ENCODE measurements at regions not wholly inside any gene's neighbourhood (a gene's known extent, or its start where the extent isn't known, plus 50 kb on each side); places are given as distances from the start of the nearest gene placed in this dataset.

DNA sequence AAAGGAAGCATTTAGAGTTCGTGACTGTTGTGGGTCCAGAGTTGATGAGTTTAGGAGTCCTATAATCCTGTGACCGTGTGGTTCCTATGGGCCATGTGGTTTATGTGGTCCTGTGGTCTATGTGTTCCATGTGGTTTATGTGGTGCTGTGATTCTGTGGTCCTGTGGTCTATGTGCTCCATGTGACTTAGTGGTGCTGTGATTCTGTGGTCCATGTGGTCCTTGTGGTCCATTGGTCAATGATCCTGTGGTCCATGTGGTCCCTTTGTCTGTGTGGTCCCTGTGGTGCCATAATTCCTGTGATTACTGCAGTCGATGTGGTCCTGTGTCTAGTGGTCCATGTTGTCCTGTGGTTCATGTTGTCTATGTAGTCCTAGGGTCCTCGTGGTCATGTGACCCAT lies 167.3 kb downstream of the TMEM18 start:
- no peak for DNase-seq

DNA sequence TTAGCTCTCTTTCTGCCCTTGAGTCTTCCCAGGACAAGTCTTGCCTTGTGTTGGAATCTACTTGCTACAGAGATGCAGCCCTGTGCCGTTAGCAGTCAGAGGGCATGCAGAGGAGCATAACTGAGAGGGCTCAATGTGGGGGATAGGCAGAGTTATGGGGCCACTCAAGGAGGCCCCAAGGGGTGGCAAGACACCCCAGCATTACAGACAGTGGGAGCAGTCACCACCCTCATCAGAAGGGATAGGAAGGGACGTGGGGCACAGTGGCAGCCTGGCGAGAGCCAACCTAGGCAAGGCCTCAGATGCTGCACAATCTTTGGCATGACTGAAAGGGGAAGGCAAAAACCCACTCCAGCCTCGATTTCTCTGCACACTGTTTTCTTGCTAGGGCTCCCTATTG lies 169.1 kb downstream of the TMEM18 start:
- no peak for DNase-seq

DNA sequence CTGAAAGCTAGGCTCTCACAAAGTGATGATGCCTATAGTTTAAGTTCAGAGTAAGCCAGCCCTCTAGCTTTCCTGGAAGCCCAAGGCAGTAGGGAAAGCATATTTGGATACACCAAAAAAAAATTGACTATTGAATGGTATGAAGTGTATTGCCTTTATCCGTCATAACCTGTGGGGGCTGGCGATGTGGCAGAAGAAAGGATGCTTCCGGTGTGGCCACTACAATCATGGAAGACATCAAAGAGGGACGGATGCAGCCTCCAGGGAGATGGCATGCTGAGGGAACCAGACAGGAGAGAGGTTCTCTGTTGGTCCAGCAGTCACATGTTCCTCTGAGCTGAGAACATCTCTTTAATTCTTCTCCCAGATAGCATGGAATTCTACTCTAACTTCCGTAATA lies 170.3 kb downstream of the TMEM18 start:
- no peak for DNase-seq

DNA sequence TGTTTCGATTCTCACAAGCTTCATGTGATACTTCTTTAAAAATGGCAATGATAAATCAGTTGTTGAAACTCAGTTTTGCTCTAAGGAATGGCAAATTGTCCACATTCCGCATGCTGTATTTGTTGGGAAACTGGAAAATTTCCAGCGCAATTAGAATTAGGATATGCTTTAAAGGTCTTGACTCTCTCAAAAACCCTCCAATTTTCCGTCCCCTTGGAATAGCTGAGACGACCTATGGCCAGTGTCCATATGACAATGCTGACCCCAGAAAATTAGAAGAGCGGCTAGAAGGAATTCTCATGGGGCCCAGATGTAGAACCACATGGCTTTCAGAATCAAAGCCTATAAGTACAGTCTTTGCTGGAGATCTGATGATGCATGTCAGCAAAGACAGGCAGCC lies 170.8 kb downstream of the TMEM18 start:
- DNase-seq: no peak

DNA sequence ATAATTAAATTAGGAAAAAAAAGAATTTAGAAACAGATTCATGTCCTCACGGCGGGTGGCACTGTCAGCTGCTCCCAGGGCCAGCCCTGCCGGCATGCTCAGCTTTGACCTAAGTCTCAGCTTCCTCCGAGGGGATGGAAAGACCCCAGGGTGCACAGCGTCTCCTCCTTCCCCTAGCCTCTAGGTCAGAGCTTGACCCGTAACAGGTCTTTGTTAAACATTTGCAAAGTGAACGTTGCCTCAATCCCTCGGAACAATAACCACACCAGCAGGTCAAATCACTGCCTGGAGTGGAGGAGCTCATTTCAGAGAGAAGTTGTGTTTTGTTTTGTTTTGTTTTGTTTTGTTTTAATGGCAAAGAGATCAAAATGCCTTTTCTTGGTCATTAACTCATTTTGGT lies 171.3 kb downstream of the TMEM18 start:
- DNase-seq: no peak

DNA sequence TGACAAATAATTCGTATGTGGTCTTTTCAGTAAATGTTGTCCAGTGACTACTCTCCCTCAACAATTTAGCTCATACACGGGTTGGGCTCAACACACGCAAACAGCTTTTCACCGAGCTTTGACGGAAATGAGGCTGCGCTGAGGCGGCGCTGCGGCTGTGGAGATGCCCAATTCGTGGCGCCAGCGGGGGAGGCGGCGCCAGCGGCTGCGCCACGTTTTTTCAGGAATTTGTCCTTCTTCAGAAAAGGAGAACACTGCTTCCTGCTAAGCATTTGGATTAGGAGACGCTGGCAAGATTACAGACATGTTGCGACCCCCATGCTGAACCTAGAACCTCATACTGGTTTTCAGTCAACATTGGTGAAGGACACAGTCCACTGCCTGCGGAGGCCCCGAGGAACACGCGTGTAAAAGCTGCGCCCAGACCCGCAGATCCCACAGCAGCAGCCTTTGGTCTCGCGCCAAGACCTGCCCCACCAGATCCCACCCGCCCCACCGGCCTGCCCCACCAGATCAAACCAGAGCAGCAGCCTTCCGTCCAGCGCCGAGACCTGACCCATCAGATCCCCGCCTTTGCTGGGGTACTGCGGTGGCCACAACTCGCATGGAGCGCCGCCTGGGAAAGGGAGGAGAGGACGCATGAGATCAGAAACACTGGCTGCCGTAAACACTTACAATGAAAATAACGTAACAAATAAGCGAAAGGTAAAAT lies 173.8 kb downstream of the TMEM18 start:
- no peak for DNase-seq

DNA sequence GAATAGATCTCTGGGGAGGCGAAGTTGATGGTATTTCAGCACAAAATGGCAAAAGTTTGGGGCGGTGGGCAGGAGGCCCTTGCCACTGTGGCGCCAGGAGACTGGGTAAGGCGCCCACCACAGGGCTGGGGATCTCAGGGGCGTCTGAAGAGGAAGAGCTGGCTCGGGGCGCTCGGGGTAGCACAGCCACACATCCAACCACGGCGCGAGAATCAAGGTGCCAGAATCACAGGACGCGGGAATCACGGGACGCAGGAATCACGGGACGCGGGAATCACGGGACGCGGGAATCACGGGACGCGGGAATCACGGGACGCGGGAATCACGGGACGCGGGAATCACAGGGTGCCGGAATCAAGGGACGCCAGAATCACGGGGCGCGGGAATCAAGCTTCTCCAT lies 174.4 kb downstream of the TMEM18 start:
- no peak for DNase-seq

DNA sequence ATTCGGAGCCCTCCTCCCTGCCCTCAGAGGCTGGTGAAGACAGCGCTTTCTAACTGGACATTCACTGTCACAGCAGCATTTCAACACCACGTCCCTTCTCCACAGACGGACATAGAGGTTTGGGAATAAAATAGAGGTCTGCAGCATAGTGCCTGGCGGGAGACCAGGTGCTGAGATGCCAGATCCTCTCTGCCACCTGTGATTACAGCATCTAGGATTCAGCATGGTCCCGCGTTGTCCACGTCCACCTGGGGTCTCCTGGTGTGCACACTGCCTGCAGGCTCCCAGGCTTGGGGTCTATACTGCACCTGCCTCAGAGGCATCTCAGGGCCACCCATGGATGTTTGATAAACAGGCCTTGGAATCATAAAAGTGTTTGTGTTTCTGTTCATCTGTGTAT lies 175.5 kb downstream of the TMEM18 start:
- no peak for DNase-seq

DNA sequence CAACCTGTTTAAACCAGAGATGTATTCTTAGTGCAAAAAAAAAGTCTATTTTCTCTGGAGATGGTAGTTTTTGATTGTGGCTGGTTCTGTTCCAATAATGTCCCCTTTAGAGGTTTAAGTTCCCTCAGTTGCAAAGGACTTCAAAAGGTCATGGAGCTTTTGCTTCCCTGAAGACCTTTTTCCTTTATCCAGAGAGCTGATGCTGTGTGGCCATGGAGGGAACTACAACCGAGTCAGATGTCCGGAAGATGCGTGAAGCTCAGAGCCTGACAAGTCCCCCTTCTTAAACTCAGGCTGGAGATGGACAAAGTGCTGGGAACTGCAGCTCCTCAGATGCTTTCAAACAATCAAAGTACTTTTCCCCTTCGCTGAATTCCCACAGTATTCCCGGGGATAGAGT lies 176.1 kb downstream of the TMEM18 start:
- DNase-seq: no peak

DNA sequence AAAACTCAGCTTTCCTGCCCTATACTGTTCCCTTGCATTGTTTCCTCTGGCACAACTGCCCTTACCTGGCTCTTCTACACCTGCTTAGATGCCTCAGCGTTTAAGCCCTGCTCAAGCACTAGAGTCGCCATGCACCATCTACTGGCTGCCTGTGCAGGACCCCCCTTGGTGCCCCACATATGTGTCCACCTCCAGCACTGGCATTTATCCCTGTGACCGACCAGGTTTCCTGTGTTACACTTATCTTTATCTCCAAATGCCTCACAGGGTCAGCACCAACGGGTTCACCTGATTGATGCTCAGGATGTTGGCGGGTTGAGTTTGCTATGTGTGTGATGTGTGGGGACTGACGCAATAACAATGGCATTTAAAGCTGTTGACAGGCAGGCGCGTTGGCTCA lies 177.5 kb downstream of the TMEM18 start:
- DNase-seq: no peak

DNA sequence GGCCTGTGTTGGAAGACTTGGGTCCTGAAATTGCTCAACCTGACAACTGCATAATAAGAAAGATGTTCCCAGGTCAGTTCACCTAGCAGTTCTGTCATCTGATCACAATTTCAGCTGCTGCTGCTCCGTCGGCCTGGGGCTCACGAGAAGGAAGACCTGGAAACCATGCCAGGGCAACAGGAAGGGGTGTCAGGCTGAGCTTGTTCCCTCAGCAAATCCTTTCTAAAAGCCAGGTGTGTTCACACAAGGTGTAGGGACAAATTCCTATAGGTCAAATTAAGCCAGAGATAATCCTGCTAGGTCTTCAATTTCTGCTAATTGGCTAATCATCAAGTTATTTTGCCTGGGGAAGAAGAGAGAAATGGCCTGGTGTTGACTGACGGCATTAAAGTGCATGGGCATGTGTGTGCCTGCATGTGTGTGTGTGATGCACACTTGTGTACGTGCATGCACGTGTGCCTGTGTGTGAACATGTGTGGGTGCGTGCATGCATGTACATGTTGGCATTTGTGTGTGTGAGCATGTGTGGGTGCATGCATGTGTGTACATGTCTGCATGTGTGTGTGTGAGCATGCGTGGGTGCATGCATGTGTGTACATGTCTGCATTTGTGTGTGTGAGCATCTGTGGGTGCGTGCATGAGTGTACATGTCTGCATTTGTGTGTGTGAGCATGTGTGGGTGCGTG lies 178.6 kb downstream of the TMEM18 start:
- no peak for DNase-seq

DNA sequence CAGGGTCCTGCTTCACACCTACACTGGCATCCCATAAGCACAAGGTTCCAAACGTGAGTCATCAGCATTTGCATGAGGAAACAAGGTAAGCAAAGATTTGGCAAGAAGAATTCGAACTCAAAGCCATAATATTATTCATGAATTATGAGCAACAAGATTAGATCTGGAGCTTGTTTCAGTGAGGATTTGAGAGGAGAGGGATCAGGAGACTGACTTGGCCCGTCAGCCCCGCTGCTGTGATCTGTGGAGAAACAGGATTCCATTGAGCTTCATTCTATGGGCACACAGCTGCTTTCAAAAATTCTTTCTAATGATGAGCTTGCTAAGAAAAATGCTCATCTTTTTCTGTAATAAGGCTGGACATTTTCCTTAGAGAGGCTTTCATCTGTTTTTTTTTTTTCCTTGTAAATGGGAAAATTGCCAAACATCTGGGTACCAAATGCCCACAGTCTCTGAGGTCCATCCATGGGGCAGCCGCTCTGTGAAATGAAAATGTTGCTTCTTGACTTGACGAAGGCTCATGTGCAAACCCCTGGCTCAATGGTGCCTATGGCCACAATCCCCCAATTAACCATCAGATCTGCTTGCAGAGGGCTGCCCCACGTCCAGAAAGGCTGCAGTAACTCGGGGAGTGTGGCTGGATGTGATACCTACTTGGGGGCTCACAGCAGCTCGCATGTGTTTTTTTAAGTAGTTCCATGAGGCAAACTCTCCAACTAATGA lies 179.3 kb downstream of the TMEM18 start:
- no peak for DNase-seq

DNA sequence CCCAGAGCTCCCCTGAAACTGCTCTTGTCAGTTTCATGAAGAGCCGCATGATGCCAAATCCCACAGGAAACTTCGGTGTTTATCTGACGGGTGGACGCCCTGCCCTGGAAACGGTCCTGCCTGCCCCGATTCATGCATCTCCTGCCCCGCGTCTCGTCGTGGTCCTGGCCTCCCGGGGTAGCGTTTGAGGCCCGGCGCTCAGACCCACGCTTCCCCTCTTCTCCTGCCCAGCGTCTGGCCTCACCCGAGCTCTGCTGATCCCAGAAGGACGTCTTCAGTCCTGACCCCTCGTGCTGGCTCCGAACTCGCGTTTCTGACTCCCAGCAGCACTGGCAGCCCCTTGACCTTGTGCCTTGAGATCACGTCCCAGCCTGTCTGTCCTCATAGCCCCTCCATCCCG lies 180.5 kb downstream of the TMEM18 start:
- DNase-seq: no peak

DNA sequence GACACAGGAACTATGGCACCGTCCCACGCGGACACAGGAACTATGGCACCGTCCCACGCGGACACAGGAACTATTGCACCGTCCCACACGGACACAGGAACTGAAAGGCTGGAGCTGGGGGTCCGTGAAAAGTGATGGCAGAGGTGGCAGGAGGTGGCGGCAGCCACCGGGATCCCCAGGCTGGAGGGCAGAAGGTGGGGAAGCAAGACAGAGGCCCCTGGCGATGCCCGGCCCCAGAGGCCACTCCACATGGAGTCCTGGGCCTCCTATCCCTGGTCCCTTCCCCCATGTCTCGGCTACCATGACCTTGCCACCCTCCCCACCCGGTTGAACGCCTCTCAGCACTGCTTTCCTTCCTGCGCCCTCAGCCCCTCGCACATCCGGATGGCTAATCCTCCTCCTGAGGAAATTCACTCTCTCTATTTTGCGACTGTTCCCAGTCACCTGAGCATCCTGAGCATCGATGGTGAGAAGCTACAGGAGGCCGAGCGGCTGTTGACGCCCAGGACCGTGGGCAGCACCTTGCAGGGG lies 181.4 kb downstream of the TMEM18 start:
- DNase-seq: no peak

DNA sequence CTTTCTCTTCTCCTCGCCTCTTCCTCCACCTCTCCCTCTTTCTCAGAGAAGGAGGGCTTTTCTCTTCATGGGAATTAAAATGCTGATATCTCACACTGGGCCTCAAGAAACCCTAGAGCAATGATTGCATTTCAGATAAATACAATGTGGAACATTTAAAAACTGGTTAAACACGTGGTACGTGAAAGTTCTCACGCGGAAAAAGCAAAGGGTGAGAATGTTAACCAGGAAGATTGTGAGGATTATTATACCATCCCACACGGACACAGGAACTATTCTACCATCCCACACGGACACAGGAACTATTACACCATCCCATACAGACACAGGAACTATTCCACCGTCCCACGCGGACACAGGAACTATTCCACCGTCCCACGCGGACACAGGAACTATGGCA lies 182.4 kb downstream of the TMEM18 start:
- no peak for DNase-seq

DNA sequence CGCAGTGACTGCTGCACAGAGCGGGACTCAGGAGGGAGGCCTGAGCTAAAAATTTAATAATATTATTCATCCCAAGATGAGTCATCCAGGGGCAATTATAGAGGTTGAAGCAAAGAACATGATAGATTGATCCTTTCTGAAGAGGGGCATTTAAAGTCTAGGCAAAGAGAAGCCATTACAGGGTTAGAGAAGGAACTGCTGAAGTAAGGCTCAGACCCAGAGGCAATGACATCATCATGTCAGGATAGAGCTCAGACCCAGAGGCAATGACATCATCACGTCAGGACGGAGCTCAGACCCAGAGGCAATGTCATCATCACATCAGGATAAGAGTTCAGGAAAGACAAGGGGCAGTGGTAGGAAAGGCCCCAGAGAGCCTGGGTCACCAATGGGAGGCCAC lies 184.0 kb downstream of the TMEM18 start:
- no peak for DNase-seq

DNA sequence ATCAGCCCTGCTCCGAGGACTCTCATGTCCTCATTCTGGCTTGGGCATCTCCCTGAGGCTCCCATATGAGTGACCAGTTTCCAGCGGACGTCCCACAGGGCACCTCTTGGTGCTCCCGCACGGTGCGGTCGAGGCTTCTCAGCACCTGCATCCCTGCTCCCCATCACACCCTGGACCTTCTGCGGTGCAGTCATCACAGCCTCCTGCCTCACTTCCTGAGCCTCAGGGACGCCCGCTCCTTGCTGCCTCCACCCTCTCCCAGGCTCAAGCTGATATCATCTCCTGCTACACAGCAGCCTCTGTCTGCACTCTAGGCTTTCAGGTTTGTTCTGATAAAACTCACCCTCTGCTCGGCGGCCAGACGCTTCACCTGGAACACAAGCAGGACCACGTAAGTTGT lies 185.0 kb downstream of the TMEM18 start:
- no peak for DNase-seq

DNA sequence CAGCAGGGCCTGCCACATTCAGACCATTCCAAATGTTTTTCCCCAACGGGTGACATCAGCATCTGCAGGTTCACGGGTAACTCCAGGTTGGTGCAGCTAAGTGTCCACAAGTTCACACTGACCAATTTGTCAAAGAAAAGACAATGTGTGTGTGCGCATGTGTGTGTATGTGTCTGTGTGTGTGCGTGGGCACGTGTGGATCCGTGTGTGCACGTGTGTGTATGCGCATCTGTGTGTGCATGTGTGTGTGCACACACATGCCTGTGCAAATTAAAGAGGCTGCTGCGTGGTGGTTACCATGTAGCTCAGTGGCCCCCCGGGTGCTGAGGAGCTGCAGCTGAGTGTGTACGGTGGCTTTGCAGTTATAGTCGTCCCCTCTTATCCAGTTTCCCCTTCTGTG lies 187.4 kb downstream of the TMEM18 start:
- no peak for DNase-seq

DNA sequence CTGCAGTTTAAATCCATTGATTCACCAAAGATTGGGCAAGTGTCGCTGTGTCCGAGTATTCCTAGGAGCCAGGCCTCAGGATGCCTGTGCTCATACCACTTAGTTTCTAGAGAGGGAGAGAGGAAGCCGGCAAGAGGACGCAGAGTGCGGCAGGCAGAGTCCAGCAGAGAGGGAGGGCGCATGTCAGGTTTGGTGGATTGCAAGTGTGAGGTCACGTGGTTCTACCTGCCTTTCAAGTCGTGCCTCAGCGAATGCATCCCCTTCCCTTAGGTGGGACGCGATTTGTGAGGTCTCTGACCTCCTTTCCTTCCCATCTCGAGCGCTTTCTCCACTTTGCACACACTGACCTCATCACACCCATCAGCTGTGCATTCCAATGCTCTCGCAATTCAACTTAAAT lies 188.1 kb downstream of the TMEM18 start:
- no peak for DNase-seq

DNA sequence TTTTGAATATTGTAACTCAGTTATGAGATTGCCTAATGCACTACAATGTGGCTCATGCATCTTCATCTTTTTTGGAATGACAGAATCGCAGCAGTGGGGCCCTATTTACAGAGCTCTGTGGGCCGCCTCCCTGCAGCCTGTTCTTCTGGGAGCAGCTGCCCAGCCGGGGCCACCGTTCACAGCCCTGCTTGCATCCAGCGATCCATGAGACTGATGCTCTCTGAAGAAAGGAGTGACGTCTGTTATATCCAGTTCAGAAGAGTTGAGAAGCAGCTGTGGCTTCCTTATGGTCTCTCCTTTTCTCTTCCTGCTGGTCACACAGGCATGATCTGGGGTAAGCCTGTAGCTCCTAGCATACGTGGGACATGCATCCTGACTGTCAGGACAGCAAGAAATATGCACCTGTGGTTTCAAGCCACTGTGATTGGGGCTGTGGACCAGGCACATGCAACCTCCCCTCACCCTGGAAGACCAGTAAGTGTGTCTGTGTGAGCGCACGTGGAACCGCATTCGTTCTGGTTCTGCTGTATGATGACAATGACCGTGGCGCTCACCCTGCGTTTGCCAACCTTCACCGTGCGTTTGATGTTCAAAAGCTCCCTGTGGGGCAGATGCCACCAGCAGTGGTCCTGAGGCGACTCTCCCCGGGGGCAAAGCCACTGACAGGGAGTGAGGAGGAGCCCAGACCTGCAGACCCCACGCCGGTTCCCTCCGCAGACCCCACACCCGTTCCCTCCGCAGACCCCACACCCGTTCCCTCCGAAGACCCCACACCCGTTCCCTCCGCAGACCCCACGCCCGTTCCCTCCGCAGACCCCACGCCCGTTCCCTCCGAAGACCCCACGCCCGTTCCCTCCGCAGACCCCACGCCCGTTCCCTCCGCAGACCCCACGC lies 189.8 kb downstream of the TMEM18 start:
- DNase-seq: no peak

DNA sequence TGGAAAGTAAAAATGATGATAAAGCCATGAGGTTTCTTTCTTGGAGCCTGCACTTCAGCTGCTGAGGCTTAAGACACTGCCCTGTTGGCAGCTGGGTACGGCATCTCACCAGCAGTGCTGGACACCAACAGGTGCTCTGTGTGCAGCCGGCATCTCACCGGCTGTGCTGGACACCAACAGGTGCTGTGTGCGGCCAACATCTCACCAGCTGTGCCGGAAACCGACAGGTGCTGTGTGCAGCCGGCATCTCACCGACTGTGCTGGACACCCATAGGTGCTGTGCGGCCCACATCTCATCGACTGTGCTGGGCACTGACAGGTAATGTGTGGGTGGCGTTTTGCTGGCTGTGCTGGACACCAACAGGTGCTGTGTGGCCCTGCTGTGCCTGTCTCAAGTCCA lies 190.8 kb downstream of the TMEM18 start:
- no peak for DNase-seq

DNA sequence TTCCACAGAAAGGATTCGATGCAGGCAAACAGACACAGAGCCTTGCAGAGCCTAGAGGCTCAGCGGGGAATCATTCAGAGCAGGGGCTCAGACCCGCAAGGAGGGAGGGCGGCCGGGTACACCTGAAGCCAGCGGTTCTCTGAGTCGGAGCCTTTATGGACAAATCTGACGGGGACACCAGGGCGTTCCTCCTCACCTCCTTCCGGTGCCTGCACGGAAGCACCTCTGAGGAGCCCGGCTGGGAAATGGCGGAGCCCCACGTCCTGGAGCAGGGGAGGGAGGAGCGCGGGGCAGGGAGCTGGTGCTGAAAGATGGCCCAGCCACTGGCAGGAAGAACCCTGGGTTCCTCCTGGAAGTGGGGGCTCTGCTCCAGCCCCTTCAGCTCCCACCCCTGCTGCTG lies 193.5 kb upstream of the ALKAL2 start:
- no peak for DNase-seq
